RWPE1 (cell line): ENCODE measurements at regions not wholly inside any gene's neighbourhood (a gene's known extent, or its start where the extent isn't known, plus 50 kb on each side); places are given as distances from the start of the nearest gene placed in this dataset.

Experiments
- CTCF ChIA-PET: fragments of 350-600 bp; sonication (Branson Sonifier 250); formaldehyde crosslinking; extraction: SDS; loops from one replicate; lab custom pipeline; 2021; lab: Yijun Ruan, JAX
- POLR2A ChIA-PET: fragments of 400-600 bp; formaldehyde crosslinking; extraction: SDS; loops from one replicate; lab custom pipeline; 2020; ENCODE audit warnings: antibody characterized with exemption; ENCODE audit not compliant: low non-redundant PET; lab: Yijun Ruan, JAX
- DNase-seq: peaks from one replicate; pipeline ENCODE4 v3.0.0; 2012; ENCODE audit warnings: low spot score
- H3K27ac ChIP-seq: fragments of 450-650 bp; 2 replicates; pipeline ENCODE4 v1.5.1; 2017
- CTCF ChIP-seq: fragments of 450-650 bp; conservative IDR thresholded peaks from 2 replicates; pipeline ENCODE4 v1.5.1; 2017; ENCODE audit warnings: low read depth, mild to moderate bottlenecking

- POLR2A ChIA-PET: no interaction called here
- no peak for DNase-seq
- H3K27ac ChIP-seq: no peak overlapping the region
- no peak for TF ChIP-seq CTCF
- CTCF ChIA-PET: no interaction called here
Measured at GRCh38 chr4:136194962-136195361, 1337.3 kb downstream of the PCDH18 start.

GRCh38 chr4:136186650-136187049 is 1345.6 kb downstream of the PCDH18 start:
- H3K27ac ChIP-seq: no peak overlapping the region
- no peak for TF ChIP-seq CTCF
- ChIA-PET POLR2A (no interaction called here), CTCF (no interaction called here)
- DNase-seq: no peak

DNA sequence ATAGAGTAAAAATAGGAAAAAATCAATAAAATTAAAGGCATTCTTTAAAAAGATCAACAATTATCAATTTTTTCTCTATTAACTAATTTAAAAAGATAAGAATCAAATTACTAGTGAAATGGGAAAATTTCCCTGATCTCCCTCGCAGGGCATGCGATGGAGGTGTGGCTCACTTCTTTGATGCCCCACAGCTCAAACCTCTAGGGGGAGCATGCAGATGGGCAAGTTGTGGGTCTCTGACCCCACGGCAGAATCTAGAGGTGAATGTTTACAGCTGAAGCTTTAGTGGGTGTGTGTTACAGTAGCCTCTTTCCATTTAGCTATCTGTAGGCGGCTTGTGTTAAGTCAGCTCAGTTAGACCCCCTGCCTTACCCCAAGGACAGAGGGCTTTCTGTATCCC is 1348.8 kb downstream of the PCDH18 start:
- no peak overlapping the region for H3K27ac ChIP-seq
- POLR2A ChIA-PET: no interaction called here
- CTCF ChIA-PET: no interaction called here
- DNase-seq: no peak
- no peak for TF ChIP-seq CTCF

DNA sequence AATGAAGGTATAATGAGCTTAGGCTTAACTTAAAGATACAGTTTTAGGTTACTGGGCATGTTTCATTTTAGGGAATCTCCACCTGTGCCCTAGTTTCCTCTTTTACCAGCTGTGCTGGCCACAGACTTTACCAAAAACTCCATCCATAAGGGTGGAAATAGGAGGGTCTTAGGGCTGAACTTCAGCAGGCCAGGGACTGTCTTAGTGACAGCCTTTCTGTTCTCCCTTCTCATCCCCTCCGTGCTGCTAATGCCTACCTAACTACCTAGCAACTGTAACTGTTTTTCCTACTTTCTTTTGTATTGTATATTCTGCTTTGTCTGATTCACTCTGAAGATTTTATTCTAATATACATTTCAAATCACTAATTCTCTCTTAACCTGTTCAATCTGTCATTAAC is 1375.3 kb downstream of the PCDH18 start:
- TF ChIP-seq CTCF: no peak
- DNase-seq: no peak
- CTCF ChIA-PET: interaction anchor here (0.5 to 0.6 kb wide), 2 partner anchors 615 to 1913 kb away, joined by 3 read pairs; no protein-coding TSS in a partner anchor
- POLR2A ChIA-PET: no interaction called here
- no peak overlapping the region for H3K27ac ChIP-seq

DNA sequence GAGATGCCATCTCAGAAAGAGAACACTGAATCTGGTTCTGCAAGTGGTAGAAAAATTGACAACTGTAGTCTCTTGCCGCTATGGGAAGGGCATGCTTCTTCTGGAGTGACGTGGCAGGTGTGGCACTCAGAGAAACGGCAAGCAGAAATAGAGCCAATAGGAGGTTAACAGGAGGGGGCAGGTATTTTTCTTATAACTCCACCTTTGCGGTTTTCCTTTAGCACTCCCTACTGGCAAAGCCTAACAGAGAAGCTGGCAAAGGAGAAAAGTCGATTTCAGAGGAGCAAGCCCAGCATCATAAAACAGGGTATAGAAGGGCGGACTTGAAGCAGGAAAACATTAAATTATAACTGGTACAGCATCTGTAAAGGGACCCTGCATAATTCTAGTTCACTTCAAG is 1382.2 kb downstream of the PCDH18 start:
- POLR2A ChIA-PET: no interaction called here
- CTCF ChIA-PET: no interaction called here
- no peak for TF ChIP-seq CTCF
- DNase-seq: no peak
- H3K27ac ChIP-seq: no peak overlapping the region

GRCh38 chr4:136136601-136137000 is 1395.7 kb downstream of the PCDH18 start:
- CTCF ChIA-PET: no interaction called here
- POLR2A ChIA-PET: no interaction called here
- DNase-seq: no peak
- TF ChIP-seq CTCF: no peak
- H3K27ac ChIP-seq: no peak overlapping the region
